Fibroblast of skin of back (primary cell): ENCODE measurements at regions not wholly inside any gene's neighbourhood (a gene's known extent, or its start where the extent isn't known, plus 50 kb on each side); places are given as distances from the start of the nearest gene placed in this dataset.

Experiments used
- DNase-seq: peaks from one replicate; pipeline ENCODE4 v3.0.0-alpha.2; 2013

DNA sequence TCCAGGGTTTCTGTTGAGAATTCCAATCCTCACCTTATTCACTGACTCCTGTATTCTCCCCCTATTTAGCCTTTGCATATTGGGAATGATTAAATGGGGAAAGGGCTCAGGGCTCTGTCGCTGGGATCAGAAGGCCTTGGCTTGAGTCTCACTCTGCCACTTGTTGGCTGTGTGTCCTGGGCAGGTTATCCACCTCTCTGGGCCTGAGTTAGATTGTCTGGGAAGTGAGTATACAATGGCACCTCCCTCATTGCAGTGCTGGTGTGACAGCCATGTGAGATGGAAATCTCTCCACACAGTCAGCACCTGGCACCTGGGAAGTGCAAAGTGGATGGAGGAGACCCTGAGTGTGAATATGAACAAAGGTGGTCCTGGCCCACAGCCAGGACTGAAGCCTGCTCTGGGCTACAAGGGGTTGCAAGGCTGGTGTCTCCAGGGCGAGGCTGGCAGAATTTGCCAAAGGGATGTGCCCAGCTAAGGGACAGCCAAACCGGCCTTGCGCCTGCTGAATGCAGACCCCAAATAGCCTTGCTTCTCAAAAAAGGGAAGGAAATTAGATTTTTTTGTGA lies 200.0 kb upstream of the PMEPA1 start:
- DNase-seq = no peak

DNA sequence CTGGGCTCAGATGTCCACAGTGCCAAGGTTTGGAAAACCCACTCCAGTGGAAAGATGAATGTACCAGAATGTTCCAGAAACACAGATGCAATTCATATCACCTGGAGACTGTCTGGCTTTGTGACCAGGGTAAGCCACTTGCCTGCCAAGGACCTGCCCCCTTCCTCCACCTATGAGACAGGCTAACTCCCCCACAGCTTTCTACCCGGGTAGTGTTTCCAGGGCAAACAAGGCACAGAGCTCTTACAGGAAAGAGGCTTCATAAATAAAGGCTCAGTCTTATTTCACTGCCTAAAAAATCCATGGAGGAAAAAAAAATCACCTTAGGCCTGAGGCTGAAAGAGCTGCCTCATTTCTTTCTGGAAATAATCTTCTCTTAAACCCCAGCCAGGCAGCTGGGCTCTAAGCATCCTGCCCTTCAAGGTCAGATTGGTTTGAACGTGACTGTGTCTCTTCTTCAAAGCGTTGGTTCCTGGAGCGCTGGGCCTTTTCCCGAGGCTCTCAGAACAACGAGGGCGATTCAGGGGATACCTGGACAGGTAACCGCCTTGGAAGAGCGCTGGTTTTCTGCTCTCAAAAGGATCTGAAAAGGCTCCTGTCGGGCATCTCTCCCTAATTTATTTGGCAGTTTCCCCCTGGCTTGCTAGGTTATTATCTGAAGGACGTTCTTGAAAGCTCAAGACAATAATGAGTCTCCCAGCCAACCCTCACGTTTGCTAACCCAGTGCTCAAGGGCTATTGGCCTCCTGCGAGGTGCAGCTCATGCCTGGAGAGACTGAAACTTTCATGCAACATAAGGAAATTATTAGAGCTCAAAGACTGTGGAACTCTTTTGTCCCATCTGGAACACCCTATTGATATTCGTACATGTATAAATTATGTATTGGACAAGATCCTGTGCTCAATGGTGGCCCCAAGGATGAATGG lies 199.2 kb upstream of the PMEPA1 start:
- DNase-seq = no peak

DNA sequence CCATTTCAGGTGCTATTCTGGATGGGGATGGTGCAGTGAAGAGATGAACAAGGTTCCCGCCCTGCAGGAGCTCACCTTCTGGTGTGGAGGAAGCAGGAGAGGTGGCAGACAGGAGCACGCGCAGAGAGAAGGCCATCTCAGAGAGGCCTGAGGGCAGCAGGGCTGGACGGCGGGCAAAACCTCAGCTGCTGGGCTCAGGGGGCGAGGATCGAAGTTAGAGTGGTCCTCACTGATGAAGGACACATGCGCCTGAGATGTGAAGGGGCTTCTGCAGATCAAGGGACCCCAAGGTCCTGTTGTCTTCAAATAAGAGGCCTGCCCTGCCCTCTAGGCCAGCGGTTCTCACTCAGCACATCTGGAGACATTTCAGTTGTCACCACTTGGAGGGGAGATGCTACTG lies 198.4 kb upstream of the PMEPA1 start:
- no peak for DNase-seq

DNA sequence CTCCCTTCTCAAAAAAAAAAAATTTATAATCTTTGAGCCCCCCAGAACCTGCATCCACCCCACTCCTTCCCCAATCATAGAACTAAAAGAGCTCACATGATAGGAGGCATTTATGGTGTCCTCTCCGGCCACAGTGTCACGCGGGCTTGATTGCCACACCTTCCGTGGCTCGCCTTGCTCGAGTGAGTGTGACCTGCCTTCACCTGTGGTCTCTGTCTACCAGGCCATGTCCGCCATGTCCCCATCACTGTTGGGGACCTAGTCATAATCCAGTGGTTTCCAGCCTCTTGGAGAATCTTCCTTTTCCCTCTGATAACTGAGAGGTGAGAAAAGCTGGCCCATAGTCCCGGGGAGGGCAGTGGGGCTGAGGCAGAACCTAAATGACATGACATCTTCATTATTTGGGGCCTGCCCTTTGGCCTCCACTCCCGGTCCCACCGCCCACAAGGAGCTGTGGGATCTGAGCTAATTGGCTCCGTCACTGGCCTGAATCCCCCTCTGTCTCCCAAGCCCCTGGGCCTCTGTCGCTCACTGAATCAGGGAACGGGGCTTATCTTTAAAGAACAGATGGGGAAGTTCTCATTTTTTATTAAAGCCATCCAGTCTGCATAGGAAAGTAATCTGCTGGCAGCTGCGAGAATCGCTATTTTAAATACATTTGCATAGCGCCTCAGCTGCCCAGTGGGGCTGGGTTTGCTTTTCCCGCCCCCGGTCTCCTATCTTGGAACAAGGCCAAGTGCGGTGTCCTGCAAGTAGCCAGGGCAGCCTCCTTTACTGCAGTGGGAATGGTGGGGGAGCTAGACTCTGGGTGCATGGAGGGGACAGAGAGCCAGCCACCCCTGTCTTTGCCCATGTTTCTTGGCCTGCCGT lies 197.6 kb upstream of the PMEPA1 start:
- DNase-seq = no peak

DNA sequence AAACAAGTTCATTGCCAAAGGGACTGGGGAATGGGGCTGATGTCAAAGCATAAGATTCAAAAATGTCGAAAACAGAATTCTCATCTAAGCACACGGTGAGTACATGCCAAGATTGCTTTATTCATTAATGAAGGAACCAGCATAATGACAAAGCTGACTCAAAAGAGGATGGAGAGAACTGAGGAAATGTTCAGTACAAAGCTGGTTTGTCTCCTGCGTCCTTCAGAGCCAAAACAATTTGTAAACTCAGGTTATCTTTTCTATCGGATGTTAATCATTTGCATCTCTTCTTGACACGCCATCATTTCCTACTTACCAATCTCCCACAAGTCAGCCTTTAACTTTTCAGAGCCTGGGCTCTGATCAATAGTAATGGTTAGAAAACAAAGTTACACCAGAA lies 195.6 kb upstream of the PMEPA1 start:
- DNase-seq = no peak

DNA sequence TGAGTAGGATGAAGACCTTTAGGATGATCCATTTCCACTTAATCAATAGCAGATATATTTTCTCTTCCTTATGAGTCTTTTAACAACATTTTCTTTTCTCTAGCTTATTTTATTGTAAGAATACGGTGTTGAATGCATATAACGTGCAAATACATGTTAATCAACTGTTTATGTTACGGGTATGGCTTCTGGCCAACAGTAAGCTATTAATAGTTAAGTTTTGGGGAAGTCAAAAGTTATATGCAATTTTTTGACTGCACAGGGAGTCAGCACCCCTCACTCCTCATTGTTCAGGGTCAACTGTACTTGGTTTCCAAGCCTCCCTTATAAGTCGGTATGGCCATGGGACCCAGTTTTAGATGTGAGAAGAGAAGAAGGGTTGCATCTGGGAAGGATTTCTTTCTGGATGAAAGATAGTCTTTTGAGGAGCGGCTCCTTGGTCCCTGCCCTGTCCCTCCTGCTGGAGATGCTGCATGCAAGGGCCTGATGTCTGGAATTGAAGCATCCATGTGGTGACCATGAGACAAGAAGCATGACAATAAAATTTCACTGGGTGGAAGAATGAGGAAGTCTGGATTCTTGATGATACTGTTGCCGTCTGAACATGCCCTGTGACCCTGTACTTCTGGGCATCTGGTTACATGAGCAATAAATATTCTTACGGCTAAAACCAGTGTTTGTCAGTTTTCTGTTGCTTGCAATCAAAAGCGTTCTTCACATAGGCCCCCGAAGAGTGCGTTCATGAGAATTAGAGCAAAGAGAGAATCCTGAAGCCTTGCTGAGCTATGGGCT lies 194.7 kb upstream of the PMEPA1 start:
- peak; percentile 13 for DNase-seq

DNA sequence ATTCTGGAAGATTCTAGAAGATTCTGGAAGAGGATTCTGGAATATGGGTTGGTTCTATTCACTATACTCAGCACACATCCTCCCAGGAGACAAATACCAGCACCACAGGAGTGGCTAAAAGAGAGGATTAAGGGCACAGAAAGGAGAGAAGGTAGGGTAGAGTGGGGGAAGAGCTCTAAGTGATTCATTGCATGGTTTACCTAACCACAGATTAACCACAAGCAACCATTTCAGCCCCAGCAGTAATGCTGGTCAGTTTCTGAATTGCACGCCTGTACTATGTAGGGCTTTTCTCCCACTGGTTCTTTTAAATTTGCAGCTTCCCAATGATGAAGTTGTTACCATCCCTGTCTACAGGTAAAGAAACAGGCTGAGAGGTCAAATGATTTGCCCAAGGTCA lies 192.7 kb upstream of the PMEPA1 start:
- peak; percentile 83 for DNase-seq

DNA sequence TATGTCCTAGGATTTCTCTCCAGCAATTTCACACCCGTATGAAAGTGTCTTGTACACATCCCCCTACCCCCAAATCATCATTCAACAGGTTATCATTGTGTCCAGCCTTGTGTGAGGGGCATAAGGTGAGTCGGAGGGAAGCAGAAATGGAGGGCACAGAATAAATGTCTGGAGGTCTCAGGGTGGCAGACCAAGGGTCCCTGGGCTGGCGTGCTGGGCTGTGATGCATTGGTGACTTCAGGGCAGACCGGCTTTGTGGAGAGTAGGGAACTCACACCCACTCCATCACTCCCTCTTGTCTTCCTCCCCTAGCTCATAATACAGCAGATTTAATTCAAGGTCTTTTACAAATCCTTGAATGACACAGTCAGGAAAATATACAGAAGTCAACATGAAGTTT lies 191.7 kb upstream of the PMEPA1 start:
- no peak for DNase-seq

DNA sequence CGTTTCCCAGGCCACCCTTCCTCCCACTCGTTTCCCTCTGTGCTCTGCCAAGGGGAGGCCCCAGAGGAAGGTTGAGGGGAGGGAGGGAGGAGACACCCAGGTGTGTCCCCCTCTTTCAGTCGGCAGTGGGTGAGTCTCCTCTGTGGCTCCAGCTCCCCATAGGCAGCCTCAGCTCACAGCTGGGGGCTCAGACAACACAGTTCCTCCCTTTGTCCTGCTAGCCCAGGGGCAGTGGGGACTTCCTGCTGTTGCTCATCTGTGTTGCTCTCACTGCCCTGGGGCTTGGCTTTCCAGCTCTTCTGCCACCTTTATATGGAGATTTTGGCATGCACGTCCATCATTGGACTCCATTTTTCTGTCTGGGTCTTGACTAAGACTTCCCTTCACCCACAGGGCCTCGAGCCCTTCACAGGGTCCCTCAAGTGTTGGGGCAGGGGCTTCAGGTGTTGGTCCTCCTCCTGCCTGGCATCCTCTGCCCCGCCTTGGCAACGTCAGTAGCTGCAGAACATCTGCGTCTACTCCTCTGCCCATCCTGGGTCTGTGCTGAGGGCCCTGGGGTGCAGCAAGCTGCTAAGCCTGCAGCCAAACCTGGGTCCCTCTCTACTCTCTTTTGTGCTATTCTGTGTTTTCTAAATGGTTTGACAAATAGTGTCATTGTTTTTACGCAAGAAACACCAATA lies 190.6 kb upstream of the PMEPA1 start:
- DNase-seq = no peak

DNA sequence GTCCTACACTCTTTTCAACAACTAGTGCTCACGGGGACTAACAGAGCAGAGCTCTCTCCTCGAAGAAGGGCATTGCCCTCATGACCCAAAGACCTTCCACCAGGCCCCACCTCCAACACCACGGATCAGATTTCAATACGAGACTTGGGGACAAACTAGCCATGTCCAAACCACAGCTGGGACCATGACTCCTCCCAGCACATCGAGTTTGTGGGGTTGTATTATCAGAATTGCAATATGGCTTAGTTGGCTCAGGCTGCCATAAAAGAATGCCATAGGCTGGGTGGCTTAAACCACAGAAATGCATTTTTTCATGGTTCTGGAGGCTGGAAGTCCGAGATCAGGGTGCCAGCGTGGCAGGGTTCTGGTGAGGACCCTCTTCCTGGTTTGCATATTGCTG lies 189.7 kb upstream of the PMEPA1 start:
- DNase-seq = peak; percentile 9

DNA sequence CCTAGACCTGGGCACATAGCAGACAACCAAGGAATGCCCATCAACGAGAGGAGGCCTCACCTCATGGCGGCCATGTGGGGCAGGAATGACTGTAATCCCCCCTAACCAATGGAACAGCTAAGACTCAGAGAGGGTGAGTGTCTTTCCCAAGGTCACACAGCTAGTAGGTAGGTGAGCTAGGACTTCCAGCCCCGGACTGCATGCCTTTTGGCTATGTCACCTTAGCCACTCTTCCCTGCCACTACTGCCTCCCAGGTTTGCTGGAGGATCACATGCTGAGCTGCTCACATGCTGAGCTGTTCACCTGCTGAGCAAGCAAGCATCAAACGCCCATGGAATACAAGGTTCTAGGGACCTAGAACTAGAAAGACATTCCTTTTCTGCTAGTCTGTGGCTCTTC lies 188.5 kb upstream of the PMEPA1 start:
- no peak for DNase-seq

DNA sequence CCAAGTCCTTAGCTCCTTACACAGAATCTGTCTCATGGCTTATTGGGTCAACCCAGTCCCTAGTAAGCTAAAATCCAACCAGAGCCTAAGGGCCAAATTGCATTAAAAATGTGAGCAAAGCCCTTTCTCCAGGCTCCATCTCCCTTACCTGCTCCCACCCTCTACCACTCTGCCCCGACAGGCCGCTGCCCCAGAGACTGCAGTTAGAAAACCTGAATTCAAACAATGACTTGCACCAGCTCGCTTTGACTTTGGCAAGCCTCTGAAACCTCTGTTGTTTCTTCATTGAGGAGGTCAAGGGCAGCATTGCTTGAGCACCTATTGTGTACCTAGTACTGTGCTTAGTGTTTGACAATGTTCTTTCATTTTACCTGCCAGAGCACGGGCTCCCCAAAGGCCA lies 188.1 kb upstream of the PMEPA1 start:
- DNase-seq = no peak

DNA sequence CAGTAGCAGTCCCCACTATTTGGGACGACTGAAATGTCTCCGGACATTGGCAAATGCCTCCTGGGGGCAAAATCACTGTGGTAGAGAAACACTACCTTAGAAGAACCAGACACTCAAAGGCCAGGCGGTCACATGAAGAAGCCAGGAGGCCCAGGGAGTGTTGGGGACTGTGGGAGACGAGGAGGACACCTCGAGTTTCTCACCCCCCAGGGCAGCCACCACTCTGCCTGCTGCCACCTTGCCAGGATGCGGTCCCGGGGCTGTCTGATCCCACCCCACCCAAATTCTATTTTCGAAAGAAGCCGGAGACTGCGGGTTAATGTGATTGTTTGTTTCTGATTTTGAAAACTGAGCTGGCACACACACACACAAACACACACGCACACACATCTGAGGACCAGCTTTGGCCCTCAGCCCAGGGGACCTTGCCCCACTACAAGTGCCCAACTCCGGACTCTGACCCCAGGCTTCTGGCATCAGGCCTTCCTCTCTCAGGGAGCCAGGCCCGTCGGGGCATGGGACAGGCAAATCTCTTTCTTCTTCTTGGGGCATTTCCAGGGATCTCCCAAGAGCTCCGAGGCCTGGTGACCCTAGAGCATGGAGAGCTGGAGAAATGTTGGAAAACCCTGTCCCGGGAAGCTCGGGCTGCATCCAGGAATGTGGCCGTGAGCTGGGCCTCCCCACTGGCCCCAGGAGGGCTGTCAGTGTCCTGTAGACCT lies 187.5 kb upstream of the PMEPA1 start:
- no peak for DNase-seq

DNA sequence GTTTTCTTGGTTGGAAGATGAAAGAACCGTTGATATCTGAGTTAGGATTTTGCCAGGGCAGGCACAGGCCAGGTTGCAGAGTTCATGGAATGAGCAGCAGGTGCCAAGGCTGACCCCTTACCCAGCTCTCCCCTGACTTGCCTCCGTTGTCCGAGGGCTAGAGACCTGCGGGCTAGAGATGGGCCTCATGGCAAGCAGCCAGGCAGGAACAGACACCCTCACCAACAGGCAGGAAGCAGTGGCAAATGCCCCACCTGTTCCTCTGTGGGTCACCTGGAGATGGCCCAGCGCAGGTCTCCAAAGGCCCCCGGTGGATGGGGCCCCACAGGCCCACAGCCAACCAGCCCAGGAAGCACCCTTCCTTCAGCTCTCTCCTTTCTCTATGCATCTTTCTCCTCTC lies 186.7 kb upstream of the PMEPA1 start:
- no peak for DNase-seq

DNA sequence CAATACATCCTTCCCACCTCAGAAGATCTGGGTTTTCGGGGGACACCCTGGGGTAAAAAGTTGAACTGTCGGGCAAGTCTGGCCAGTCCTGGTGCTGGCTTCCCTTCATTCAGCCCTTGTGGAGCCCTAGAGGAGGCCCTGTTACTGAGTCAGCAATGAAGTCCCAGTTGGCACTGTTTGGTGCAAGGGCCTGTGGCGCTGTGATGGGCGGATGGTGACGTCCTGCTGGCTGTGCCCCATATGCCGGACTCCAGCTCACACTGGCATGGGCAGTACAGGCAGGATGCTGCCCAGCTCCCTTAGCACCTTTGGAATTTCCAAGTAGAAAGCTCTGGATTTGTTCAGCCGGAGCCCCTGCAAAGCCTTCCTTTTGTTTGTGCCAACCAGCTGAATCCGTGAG lies 186.2 kb upstream of the PMEPA1 start:
- DNase-seq = no peak

DNA sequence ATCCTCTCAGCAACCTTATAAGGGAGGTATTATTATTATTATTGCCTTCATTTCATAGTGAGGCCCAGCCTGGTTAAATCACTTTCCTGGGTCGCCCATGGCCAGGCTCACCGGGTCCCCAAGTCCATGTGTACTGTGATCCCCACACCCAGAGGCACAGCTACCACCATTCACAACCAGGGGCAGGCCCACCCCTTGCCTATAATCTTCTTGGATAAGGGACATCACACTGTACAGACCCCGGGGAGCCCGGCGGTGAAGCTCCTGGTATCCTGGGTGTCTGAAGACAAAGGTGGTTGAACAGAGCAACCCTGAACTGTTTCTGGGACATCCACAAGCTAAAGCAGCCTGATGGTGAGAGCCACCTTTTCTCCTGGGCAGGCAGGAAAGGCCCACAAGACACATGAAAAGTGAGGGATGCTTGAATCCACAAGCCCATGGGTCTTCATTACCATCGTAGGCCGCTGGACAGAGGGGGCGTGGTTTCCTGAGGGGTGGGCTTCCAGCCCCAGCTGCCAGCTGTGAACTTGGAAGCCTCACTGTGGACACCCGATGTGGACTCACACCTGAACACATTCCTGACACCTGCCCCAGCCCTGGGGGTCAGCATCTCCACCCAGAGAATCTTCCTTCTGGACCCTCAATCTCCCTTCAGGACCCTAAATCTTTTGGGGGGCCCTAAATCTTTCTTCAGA lies 185.5 kb upstream of the PMEPA1 start:
- no peak for DNase-seq

DNA sequence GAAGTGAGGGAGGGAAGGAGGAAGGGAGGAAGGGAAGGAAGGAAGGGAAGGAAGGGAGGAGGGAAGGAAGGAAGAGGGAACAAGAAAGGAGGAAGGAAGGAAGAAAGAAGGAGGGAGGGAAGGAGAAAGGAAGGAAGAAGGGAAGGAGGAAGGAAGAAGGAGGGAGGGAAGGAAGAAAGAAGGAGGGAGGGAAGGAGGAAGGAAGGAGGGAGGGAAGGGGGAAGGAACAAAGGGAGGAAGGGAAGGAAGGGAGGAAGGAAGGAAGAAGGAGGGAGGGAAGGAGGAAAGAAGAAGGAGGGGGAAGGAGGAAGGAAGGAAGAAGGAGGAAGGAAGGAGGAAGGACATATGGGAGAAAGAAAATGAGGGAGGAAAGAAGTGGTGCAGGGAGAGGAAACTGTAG lies 184.7 kb upstream of the PMEPA1 start:
- DNase-seq = no peak

DNA sequence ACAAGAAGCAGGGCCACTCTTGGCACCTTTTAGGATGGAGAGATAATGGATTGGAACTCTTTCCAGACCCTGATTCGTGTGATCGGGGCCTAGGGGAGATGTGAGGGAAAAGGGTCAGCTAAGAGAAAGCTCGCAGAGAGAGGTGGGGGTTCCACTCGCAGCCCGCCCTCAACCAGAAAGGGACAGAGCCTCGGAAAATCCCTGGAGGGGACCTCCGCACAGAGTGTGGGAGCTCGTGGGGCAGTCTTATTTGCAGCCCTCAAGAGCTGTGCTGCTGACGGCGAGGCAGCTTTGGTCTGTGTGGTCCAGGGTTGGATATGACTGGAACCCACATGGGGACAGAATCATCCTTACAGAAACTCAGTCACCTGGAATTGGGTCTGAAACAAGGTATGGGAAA lies 184.3 kb upstream of the PMEPA1 start:
- no peak for DNase-seq

DNA sequence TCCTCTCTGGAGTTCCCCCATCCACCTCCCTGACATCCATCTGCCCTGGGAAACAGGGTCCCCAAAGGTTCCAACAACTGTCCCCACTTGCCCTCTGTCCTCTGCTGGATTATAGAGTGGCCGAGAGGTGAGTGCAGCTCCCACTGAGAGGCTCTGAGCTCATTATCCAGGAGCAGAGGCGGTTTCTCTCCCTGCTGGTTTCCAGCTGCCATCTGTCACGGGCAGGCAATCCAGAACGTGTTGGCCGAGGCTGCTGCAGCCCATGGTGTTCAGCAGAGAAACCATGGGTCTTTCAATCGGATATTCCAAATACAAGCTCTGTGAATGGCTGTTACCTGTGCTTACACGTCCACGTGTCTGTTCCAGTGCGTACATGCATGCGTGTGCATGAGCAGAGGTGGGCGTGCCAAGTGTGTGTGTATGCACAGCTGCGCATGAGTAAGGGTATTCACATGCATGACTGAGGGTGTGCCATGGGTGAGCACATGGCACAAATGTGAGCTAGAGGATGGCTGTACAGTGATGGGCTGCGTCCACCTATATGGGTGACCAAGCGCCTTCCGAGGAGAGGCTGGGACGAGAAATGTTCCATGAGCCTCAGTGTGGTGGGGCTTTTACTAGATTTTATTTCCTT lies 183.7 kb upstream of the PMEPA1 start:
- DNase-seq = no peak

DNA sequence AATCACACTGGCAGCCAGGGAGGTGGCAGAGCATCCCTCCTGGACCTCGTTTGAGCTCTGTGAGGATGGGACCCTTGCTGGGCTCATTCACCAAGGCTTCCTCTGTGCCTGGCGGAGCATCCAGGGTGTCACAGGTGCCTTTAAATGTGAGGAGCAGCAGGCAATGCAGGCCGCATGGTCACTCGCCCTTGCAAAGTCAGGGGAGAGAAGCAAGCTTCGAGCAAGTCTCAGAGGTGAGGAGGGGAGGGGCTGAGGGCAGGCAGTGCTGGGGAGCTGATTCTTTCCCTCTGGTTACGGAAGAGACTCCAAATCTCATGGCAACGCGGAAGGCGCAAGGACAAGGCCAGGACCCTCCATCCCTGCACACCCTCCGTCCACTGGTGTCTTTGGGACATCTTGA lies 182.7 kb upstream of the PMEPA1 start:
- no peak for DNase-seq
